ENCODE measurements at regions not wholly inside any gene's neighbourhood (a gene's known extent, or its start where the extent isn't known, plus 50 kb on each side); places are given as distances from the start of the nearest gene placed in this dataset.

DNA sequence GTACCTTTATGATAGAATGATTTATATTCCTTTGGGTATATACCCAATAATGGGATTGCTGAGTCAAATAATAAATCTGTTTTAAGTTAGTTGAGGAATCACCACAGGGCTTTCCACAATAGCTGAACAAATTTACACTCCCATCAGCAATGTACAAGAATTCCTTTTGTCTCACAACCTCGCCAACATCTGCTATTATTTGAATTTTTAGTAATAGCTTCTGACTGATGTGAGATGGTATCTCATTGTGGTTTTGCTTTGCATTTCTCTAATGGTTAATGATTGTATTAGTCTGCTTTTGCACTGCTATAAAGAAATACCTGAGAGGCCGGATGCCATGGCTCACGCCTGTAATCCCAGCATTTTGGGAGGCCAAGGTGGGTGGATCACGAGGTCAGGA, 1387.6 kb upstream of the ACVR2A start (continued):
- TF ChIP-seq, protein P1, sequence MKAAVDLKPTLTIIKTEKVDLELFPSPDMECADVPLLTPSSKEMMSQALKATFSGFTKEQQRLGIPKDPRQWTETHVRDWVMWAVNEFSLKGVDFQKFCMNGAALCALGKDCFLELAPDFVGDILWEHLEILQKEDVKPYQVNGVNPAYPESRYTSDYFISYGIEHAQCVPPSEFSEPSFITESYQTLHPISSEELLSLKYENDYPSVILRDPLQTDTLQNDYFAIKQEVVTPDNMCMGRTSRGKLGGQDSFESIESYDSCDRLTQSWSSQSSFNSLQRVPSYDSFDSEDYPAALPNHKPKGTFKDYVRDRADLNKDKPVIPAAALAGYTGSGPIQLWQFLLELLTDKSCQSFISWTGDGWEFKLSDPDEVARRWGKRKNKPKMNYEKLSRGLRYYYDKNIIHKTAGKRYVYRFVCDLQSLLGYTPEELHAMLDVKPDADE (IDR thresholded peaks at IDR 0.05), result no peak
- TF ChIP-seq, protein P2, sequence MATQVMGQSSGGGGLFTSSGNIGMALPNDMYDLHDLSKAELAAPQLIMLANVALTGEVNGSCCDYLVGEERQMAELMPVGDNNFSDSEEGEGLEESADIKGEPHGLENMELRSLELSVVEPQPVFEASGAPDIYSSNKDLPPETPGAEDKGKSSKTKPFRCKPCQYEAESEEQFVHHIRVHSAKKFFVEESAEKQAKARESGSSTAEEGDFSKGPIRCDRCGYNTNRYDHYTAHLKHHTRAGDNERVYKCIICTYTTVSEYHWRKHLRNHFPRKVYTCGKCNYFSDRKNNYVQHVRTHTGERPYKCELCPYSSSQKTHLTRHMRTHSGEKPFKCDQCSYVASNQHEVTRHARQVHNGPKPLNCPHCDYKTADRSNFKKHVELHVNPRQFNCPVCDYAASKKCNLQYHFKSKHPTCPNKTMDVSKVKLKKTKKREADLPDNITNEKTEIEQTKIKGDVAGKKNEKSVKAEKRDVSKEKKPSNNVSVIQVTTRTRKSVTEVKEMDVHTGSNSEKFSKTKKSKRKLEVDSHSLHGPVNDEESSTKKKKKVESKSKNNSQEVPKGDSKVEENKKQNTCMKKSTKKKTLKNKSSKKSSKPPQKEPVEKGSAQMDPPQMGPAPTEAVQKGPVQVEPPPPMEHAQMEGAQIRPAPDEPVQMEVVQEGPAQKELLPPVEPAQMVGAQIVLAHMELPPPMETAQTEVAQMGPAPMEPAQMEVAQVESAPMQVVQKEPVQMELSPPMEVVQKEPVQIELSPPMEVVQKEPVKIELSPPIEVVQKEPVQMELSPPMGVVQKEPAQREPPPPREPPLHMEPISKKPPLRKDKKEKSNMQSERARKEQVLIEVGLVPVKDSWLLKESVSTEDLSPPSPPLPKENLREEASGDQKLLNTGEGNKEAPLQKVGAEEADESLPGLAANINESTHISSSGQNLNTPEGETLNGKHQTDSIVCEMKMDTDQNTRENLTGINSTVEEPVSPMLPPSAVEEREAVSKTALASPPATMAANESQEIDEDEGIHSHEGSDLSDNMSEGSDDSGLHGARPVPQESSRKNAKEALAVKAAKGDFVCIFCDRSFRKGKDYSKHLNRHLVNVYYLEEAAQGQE (IDR thresholded peaks at IDR 0.05; ENCODE audit: unreplicated experiment), result no peak
- TF ChIP-seq, protein P3, sequence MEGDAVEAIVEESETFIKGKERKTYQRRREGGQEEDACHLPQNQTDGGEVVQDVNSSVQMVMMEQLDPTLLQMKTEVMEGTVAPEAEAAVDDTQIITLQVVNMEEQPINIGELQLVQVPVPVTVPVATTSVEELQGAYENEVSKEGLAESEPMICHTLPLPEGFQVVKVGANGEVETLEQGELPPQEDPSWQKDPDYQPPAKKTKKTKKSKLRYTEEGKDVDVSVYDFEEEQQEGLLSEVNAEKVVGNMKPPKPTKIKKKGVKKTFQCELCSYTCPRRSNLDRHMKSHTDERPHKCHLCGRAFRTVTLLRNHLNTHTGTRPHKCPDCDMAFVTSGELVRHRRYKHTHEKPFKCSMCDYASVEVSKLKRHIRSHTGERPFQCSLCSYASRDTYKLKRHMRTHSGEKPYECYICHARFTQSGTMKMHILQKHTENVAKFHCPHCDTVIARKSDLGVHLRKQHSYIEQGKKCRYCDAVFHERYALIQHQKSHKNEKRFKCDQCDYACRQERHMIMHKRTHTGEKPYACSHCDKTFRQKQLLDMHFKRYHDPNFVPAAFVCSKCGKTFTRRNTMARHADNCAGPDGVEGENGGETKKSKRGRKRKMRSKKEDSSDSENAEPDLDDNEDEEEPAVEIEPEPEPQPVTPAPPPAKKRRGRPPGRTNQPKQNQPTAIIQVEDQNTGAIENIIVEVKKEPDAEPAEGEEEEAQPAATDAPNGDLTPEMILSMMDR (conservative IDR thresholded peaks at IDR 0.05; ENCODE audit: low read depth in 2 of 2), result no peak
- no peak for TF ChIP-seq NANOG (IDR thresholded peaks at IDR 0.05; ENCODE audit: borderline replicate concordance)
- no peak for TF ChIP-seq ZNF114 (CRISPR knock-in tag; IDR thresholded peaks at IDR 0.05)
- TF ChIP-seq ZNF331 (CRISPR knock-in tag; IDR thresholded peaks at IDR 0.05; ENCODE audit: low read depth), result no peak

DNA sequence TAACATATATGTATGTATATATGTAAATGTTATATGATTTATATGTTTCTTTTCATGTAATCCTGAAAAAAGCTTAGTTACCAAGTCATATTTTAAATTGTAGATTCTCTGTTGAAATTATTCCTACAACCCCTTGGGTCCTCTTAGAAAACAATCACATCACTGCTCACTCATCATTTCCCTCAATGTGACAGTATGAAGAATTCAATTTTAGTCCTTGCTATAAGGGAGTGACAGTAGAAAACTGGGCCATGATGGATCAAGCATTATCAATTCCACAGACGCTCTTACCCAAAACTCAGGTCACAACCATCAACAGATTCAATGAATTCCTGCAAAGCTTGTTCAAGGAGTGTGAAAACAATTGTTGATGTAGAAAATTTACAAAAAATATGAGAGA, 1389.5 kb upstream of the ACVR2A start:
- Histone ChIP-seq H3K27ac (ENCODE audit: low read depth) (no peak overlapping the region), H3K9me2 (ENCODE audit: insufficient read depth) (no peaks in the 10 kb centered on the region; the same call in 1 of the 2 replicates), H4K20me1 (replicated peaks; ENCODE audit: insufficient read depth) (no peaks in the 10 kb centered on the region), H3K4me3 (no peak overlapping the region), H3K4me1 (ENCODE audit: insufficient read depth) (no peaks in the 10 kb centered on the region), H3K27me3 (ENCODE audit: insufficient read depth) (no peaks in the 10 kb centered on the region), H3F3A (replicated peaks; ENCODE audit: low read depth) (no peaks in the 10 kb centered on the region), H2AFZ (no peak overlapping the region), H3K4me2 (no peak overlapping the region), H3K36me3 (ENCODE audit: insufficient read depth) (0 out of 2 replicates have a peak, but pooled peaks cover 4% of the 10 kb centered on the region), H3K79me2 (replicated peaks; ENCODE audit: insufficient read depth) (no peaks in the 10 kb centered on the region)
- Mint-ChIP-seq H3K4me1 (no peaks in the 10 kb centered on the region), H3K36me3 (ENCODE audit: low read depth) (peaks cover 24% of the 10 kb centered on the region), H3K27ac (no peak overlapping the region), H3K4me3 (no peak overlapping the region), H3K9me3 (peaks cover 30% of the 10 kb centered on the region), H3K27me3 (ENCODE audit: insufficient read depth, low read depth, poor library complexity) (no peaks in the 10 kb centered on the region)
- ATAC-seq, result no peak
- DNase-seq (ENCODE audit: low spot score), result no peak
- TF ChIP-seq ZNF114 (CRISPR knock-in tag; IDR thresholded peaks at IDR 0.05), result no peak
- TF ChIP-seq CREB1 (CRISPR knock-in tag; IDR thresholded peaks at IDR 0.05; ENCODE audit: low read depth), result no peak
- TF ChIP-seq EZH2 (IDR thresholded peaks at IDR 0.05; ENCODE audit: low read depth, unreplicated experiment), result no peak
- TF ChIP-seq, protein P4, sequence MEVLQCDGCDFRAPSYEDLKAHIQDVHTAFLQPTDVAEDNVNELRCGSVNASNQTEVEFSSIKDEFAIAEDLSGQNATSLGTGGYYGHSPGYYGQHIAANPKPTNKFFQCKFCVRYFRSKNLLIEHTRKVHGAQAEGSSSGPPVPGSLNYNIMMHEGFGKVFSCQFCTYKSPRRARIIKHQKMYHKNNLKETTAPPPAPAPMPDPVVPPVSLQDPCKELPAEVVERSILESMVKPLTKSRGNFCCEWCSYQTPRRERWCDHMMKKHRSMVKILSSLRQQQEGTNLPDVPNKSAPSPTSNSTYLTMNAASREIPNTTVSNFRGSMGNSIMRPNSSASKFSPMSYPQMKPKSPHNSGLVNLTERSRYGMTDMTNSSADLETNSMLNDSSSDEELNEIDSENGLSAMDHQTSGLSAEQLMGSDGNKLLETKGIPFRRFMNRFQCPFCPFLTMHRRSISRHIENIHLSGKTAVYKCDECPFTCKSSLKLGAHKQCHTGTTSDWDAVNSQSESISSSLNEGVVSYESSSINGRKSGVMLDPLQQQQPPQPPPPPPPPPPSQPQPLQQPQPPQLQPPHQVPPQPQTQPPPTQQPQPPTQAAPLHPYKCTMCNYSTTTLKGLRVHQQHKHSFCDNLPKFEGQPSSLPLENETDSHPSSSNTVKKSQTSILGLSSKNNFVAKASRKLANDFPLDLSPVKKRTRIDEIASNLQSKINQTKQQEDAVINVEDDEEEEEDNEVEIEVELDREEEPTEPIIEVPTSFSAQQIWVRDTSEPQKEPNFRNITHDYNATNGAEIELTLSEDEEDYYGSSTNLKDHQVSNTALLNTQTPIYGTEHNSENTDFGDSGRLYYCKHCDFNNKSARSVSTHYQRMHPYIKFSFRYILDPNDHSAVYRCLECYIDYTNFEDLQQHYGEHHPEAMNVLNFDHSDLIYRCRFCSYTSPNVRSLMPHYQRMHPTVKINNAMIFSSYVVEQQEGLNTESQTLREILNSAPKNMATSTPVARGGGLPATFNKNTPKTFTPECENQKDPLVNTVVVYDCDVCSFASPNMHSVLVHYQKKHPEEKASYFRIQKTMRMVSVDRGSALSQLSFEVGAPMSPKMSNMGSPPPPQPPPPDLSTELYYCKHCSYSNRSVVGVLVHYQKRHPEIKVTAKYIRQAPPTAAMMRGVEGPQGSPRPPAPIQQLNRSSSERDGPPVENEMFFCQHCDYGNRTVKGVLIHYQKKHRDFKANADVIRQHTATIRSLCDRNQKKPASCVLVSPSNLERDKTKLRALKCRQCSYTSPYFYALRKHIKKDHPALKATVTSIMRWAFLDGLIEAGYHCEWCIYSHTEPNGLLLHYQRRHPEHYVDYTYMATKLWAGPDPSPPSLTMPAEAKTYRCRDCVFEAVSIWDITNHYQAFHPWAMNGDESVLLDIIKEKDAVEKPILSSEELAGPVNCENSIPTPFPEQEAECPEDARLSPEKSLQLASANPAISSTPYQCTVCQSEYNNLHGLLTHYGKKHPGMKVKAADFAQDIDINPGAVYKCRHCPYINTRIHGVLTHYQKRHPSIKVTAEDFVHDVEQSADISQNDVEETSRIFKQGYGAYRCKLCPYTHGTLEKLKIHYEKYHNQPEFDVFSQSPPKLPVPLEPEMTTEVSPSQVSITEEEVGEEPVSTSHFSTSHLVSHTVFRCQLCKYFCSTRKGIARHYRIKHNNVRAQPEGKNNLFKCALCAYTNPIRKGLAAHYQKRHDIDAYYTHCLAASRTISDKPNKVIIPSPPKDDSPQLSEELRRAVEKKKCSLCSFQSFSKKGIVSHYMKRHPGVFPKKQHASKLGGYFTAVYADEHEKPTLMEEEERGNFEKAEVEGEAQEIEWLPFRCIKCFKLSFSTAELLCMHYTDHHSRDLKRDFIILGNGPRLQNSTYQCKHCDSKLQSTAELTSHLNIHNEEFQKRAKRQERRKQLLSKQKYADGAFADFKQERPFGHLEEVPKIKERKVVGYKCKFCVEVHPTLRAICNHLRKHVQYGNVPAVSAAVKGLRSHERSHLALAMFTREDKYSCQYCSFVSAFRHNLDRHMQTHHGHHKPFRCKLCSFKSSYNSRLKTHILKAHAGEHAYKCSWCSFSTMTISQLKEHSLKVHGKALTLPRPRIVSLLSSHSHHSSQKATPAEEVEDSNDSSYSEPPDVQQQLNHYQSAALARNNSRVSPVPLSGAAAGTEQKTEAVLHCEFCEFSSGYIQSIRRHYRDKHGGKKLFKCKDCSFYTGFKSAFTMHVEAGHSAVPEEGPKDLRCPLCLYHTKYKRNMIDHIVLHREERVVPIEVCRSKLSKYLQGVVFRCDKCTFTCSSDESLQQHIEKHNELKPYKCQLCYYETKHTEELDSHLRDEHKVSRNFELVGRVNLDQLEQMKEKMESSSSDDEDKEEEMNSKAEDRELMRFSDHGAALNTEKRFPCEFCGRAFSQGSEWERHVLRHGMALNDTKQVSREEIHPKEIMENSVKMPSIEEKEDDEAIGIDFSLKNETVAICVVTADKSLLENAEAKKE (CRISPR knock-in tag; IDR thresholded peaks at IDR 0.05), result no peak
- no peak for TF ChIP-seq EZH2phosphoT487 (IDR thresholded peaks at IDR 0.05; ENCODE audit: unreplicated experiment)
- TF ChIP-seq STAT1 (IDR thresholded peaks at IDR 0.05; ENCODE audit: unreplicated experiment), result no peak
- no peak for TF ChIP-seq POLR2AphosphoS5 (IDR thresholded peaks at IDR 0.05; ENCODE audit: low read depth)

All from GM23338 (cell line).